ENCODE measurements at regions not wholly inside any gene's neighbourhood (a gene's known extent, or its start where the extent isn't known, plus 50 kb on each side); places are given as distances from the start of the nearest gene placed in this dataset.
"Not testable (repeated sequence)": the region's sequence is repeated elsewhere in the genome, so short reads cannot be mapped to it uniquely, and the experiment has no call there.

- Histone ChIP-seq H3K9me3 (no peaks in the 10 kb centered on the region), H4K20me1 (no peaks in the 10 kb centered on the region), H3K4me3 (no peak overlapping the region), H3K9ac (no peak overlapping the region), H3K4me2 (no peak overlapping the region), H3K27ac (no peak overlapping the region), H3K27me3 (no peaks in the 10 kb centered on the region), H3K36me3 (no peaks in the 10 kb centered on the region), H3K4me1 (no peaks in the 10 kb centered on the region)
- no peak for TF ChIP-seq Cebpa-rat (IDR thresholded peaks at IDR 0.05)
Measured at GRCh38 chr12:5268424-5269210, 163.3 kb upstream of the NTF3 start.

- Histone ChIP-seq H3K4me2 (no peak overlapping the region), H3K4me1 (no peaks in the 10 kb centered on the region), H3K9me3 (no peaks in the 10 kb centered on the region), H3K36me3 (no peaks in the 10 kb centered on the region), H3K9ac (no peak overlapping the region), H3K27ac (no peak overlapping the region), H3K4me3 (no peak overlapping the region), H4K20me1 (no peaks in the 10 kb centered on the region), H3K27me3 (no peaks in the 10 kb centered on the region)
- no peak for TF ChIP-seq Cebpa-rat (IDR thresholded peaks at IDR 0.05)
Measured at GRCh38 chr12:5269846-5270245, 162.1 kb upstream of the NTF3 start.

GRCh38 chr12:5272018-5272785 lies 159.7 kb upstream of the NTF3 start:
- no peaks in the 10 kb centered on the region for H3K9me3 ChIP-seq
- H3K4me3 ChIP-seq = no peak overlapping the region
- no peaks in the 10 kb centered on the region for H3K27me3 ChIP-seq
- H4K20me1 ChIP-seq = no peaks in the 10 kb centered on the region
- no peaks in the 10 kb centered on the region for H3K4me1 ChIP-seq
- no peaks in the 10 kb centered on the region for H3K36me3 ChIP-seq
- no peak overlapping the region for H3K27ac ChIP-seq
- TF ChIP-seq Cebpa-rat (IDR thresholded peaks at IDR 0.05) = no peak
- H3K4me2 ChIP-seq = no peak overlapping the region
- no peak overlapping the region for H3K9ac ChIP-seq

- H3K27me3 ChIP-seq = no peaks in the 10 kb centered on the region
- no peak overlapping the region for H3K4me3 ChIP-seq
- H3K27ac ChIP-seq = no peak overlapping the region
- no peak for TF ChIP-seq Cebpa-rat (IDR thresholded peaks at IDR 0.05)
- H3K9ac ChIP-seq = no peak overlapping the region
- H3K9me3 ChIP-seq = no peaks in the 10 kb centered on the region
- H4K20me1 ChIP-seq = no peaks in the 10 kb centered on the region
- H3K36me3 ChIP-seq = no peaks in the 10 kb centered on the region
- no peaks in the 10 kb centered on the region for H3K4me1 ChIP-seq
- H3K4me2 ChIP-seq = no peak overlapping the region
Measured at GRCh38 chr12:5273709-5274108, 158.2 kb upstream of the NTF3 start.

GRCh38 chr12:5276327-5276880 lies 155.5 kb upstream of the NTF3 start:
- H3K9me3 ChIP-seq = no peaks in the 10 kb centered on the region
- no peak overlapping the region for H3K4me2 ChIP-seq
- TF ChIP-seq Cebpa-rat (IDR thresholded peaks at IDR 0.05) = no peak

GRCh38 chr12:5280086-5280485 lies 151.8 kb upstream of the NTF3 start:
- Histone ChIP-seq H3K4me1 (no peaks in the 10 kb centered on the region), H3K27me3 (no peaks in the 10 kb centered on the region), H3K36me3 (no peaks in the 10 kb centered on the region), H3K27ac (no peak overlapping the region), H3K4me2 (no peak overlapping the region), H4K20me1 (no peaks in the 10 kb centered on the region), H3K4me3 (no peak overlapping the region), H3K9me3 (no peaks in the 10 kb centered on the region), H3K9ac (no peak overlapping the region)
- TF ChIP-seq Cebpa-rat (IDR thresholded peaks at IDR 0.05) = no peak

More at GRCh38 chr12:5276327-5276880, 155.5 kb upstream of the NTF3 start:
- no peaks in the 10 kb centered on the region for H4K20me1 ChIP-seq
- H3K4me3 ChIP-seq = no peak overlapping the region
- H3K9ac ChIP-seq = no peak overlapping the region
- no peaks in the 10 kb centered on the region for H3K27me3 ChIP-seq
- no peaks in the 10 kb centered on the region for H3K4me1 ChIP-seq
- no peak overlapping the region for H3K27ac ChIP-seq
- H3K36me3 ChIP-seq = no peaks in the 10 kb centered on the region

GRCh38 chr12:5290368-5290767 lies 141.5 kb upstream of the NTF3 start:
- H3K4me3 ChIP-seq, H4K20me1 ChIP-seq, H3K27ac ChIP-seq, H3K4me2 ChIP-seq, H3K9me3 ChIP-seq, H3K36me3 ChIP-seq, H3K4me1 ChIP-seq, H3K27me3 ChIP-seq, H3K9ac ChIP-seq: not testable (repeated sequence)

GRCh38 chr12:5292651-5293050 lies 139.3 kb upstream of the NTF3 start:
- Histone ChIP-seq H3K4me1 (no peaks in the 10 kb centered on the region), H4K20me1 (no peaks in the 10 kb centered on the region), H3K4me2 (no peak overlapping the region), H3K9ac (no peak overlapping the region), H3K27me3 (no peaks in the 10 kb centered on the region), H3K36me3 (no peaks in the 10 kb centered on the region), H3K27ac (no peak overlapping the region), H3K4me3 (no peak overlapping the region), H3K9me3 (no peaks in the 10 kb centered on the region)
- TF ChIP-seq Cebpa-rat (IDR thresholded peaks at IDR 0.05) = no peak

- no peaks in the 10 kb centered on the region for H3K27me3 ChIP-seq
- no peak for TF ChIP-seq Cebpa-rat (IDR thresholded peaks at IDR 0.05)
- H3K27ac ChIP-seq = no peak overlapping the region
- no peaks in the 10 kb centered on the region for H3K36me3 ChIP-seq
- no peaks in the 10 kb centered on the region for H4K20me1 ChIP-seq
- H3K9ac ChIP-seq = no peak overlapping the region
- H3K9me3 ChIP-seq = no peaks in the 10 kb centered on the region
- H3K4me3 ChIP-seq = no peak overlapping the region
- H3K4me2 ChIP-seq = no peak overlapping the region
- H3K4me1 ChIP-seq = no peaks in the 10 kb centered on the region
Measured at GRCh38 chr12:5293773-5294172, 138.1 kb upstream of the NTF3 start.
